ENCODE measurements at regions not wholly inside any gene's neighbourhood (a gene's known extent, or its start where the extent isn't known, plus 50 kb on each side); places are given as distances from the start of the nearest gene placed in this dataset.

GRCh38 chr9:109830545-109830944 is 50.5 kb downstream of the PALM2AKAP2 start:
- no peak for DNase-seq

DNA sequence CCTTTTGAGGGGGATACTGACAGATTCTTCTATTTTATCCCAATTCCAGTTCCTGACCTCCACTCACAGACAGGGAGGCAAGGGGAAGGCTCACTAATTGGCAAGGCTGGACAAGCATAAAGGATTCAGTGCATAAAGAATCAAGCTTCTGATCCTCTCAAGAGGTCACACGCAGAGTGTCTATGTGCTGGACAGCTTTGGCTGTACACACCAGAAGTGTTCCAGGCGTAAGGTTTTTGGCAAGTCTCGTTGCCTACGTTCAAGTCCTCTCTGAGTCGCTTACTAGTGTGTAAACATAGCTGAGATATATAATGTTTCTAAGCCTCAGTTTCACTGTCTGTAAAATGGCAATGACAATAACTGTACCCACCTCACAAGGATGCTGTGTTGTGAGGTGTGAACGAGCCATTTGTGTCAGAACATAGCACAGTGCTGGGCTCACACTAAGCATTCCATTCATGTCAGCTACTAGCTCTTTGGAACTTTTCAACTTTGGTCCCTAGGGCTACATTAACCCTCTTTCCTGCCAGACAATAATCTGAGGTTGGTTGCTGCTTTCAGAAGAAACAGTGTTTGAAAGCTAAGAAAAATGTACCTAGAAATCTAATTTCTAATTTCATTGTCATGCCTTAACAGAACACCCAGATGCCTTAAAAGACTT is 52.1 kb downstream of the PALM2AKAP2 start:
- no peak for DNase-seq

- no peak for DNase-seq
Measured at GRCh38 chr9:109834855-109835254, 54.9 kb downstream of the PALM2AKAP2 start.

DNA sequence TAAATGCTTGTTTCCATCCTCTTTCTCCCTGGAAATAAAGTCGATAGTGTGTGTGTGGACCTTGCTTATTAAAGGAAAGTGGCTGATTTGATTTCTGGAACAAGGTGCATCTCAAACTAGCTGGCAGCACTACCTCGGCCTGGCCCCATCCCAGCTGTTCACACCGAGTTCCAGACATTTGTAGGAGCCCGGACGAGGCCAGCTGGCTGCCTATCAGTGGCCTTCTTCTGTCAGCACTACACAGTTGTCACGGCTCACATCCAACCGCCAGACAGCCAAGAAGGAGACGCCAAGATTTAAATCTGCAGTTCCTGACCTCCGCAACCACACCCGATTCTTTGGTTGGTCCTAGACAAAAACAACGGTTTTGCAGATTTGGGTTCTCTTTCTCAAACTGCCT is 63.6 kb downstream of the PALM2AKAP2 start:
- no peak for DNase-seq

DNA sequence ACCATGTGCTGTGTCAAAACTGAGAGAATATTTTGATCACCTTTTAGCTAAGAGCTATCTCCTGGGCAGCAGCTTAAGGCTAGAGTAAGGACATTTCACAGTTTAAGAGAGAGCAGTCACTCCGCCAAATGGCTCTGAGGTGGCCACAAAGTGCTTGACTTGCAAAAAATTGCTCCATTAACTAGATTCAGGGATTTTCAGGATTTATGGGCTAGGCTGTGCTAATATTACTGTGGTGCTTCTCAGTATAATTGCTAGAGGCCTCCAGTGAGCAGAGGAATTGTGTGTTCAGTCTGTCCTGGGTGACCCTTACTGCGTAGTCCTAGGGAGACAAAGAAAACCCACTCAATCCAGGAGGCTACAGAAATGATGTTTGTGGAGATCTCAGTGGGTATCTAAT is 65.2 kb downstream of the PALM2AKAP2 start:
- no peak for DNase-seq

- no peak for DNase-seq
Measured at GRCh38 chr9:109846776-109847175, 66.8 kb downstream of the PALM2AKAP2 start.

DNA sequence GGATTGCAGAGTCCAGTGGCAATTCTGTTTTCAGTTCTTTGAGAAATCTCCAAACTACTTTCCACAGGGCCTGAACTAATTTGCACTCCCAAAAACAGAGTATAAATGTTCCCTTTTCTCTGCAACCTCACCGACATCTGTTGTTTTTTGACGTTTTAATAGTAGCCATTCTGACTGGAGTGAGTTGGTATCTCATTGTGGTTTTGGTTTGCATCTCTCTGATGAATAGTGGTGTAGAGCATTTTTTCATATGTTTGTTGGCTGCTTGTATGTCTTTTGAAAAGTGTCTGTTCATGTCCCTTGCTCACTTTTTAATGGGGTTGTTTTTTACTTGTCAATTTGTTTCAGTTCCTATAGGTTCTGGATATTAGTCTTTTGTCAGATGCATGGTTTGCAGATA is 72.6 kb downstream of the PALM2AKAP2 start:
- no peak for DNase-seq

GRCh38 chr9:109855540-109855939 is 75.5 kb downstream of the PALM2AKAP2 start:
- no peak for DNase-seq

DNA sequence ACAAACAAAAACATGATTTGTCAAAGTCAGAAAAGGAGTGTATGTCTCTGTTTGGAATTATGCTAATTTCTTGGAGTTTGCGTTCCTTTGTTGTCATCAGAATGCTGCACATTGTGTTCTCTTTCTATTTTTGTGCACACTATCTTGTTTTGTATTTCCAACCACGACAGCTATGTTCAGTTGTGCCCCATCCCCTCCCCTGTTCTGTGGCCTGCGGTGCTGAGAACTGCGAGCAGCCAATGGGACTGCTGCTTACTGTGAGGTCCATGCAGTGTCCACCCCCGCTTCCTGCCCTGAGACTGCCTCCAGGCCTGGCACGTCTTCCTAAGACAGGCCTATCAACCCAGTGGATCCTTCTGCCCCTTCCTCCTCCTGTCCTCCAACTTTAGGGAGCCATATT is 76.8 kb downstream of the PALM2AKAP2 start:
- DNase-seq, result no peak

- DNase-seq, result no peak
Measured at GRCh38 chr9:109857336-109857735, 77.3 kb downstream of the PALM2AKAP2 start.

- no peak for DNase-seq
Measured at GRCh38 chr9:109859447-109859846, 79.4 kb downstream of the PALM2AKAP2 start.

DNA sequence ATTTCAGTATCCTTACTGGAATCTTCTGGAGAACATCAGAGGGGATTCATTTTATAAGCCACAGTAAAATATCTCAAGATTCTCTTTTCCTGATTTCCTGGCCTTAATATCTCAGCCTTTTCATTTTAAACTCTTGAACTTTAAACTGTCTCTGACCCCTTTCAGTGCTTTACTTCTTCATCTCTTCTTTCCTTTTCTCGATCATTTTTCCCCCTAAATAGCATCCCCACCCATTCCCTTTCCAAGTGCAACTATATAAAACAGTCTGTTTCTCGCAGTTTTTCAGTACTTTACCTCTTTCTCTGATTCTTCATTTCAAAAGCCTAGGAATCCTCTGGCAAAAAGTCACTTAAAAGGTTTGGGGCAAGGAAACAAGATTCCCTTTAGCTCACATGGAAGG is 80.5 kb downstream of the PALM2AKAP2 start:
- no peak for DNase-seq

DNA sequence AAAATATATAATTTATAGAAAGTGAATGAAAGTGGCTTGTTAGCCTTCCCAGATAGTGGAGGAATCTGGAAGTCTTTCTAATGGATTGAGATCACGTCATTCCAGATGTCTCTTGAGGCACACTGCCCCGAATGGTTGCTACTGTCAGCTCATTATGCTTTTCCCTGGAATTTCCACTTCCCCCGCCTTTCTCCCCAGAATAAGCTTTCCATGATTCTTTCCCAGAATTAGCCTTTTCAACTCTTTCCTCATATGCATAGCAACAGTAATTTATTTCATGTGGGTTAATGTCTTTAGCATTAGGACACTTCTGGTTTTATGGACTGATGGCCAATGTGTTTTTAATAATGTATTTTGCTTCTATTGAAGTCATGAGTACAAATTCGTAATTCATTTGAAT is 81.5 kb downstream of the PALM2AKAP2 start:
- no peak for DNase-seq

DNA sequence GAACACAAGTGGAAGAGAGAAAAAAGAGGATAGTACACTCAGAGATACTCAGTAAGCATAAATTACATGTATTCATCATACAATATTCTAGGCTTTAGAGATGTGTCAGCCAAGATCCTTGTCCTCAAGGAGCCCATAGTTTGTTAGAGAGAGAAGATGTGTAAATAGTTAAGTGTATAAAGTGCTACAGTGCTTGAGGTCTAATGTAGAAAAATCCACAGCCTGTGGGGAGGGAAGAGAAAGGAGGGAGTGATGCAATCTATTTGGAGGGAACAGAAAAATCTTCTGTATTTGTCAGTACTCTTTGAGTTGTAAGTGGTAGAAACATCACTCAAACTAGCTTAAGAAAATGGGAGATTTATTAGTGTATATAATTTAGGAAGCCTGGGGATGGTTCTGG is 81.9 kb downstream of the PALM2AKAP2 start:
- DNase-seq, result no peak

- no peak for DNase-seq
Measured at GRCh38 chr9:109862452-109862851, 82.5 kb downstream of the PALM2AKAP2 start.

DNA sequence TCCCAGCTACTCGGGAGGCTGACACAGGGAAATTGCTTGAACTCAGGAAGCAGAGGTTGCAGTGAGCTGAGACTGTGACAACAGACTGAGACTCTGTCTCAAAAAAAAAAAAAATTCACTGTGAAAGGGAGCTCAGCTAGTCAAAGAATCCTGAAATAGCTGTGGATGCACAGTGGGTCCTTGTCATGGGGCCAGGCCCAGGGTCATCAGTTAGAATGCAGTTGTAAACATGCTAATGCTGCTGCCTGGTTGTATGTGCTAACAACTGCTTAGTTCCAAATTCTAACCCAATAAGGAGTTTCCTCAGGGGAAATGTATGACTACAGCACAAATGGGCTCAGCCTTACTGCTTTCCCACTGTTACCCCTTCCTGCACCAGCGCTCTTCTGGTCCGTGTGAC is 84.0 kb downstream of the PALM2AKAP2 start:
- no peak for DNase-seq

DNA sequence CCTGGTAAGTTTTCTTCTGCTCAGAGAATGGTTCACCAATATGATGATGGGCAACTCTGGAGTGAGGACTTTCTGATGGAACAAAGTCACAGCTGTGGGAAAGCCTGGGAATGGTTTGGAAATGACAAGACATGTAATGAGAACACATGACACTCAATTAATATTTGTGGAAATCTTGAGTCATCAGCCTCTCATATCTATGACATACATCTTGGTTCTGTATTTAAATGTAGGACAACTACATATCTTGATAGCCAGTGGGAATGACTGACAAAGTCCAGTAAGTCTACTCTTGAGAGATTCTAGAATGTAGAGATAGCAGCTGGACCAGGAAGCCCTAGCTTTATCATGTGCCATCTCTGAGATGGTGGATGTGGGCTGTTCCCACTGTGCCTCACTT is 85.5 kb downstream of the PALM2AKAP2 start:
- no peak for DNase-seq

- DNase-seq, result no peak
Measured at GRCh38 chr9:109868207-109868606, 88.2 kb downstream of the PALM2AKAP2 start.

- DNase-seq, result no peak
Measured at GRCh38 chr9:109868722-109869121, 88.7 kb downstream of the PALM2AKAP2 start.

- no peak for DNase-seq
Measured at GRCh38 chr9:109870365-109870764, 90.4 kb downstream of the PALM2AKAP2 start.

DNA sequence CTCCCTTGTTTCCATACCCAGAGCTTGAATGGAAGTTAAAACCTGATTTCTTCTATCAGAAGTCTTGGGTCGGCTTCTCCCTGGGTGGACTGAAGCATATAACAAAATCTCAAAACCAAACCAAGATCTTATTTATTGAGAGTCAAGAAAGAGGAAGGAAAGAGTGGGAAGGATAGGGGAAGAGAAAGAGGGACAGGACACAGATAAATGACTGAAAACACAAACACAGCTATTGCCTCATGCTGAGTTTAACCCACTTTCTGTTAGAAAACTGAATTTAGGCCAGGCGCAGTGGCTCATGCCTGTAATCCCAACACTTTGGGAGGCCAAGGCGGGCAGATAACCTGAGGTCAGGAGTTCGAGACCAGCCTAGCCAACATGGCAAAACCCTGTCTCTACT is 92.9 kb downstream of the PALM2AKAP2 start:
- no peak for DNase-seq

- DNase-seq, result no peak
Measured at GRCh38 chr9:109875495-109876129, 95.6 kb downstream of the PALM2AKAP2 start.

GRCh38 chr9:109880276-109881169 is 100.5 kb downstream of the PALM2AKAP2 start:
- peak in 1 of 2 experiments; percentile 25 for DNase-seq

DNA sequence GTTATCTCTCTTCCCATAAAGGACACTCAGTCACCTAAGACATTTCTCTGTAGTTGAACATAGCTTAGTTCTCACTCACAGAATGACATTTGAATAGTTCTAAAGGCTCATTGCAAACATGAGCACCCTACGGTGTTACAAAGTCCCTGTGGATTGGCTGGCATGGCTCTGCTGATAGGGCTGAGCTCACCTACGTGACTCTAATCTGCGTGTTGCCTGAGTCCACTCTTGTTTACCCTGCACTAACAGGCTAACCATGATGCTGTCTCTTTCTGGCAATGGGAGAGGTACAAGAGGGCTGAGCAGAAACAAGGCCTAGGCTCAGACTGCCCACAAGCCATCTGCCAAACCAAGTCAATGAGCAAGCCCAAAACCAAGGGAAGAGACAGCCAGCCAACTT is 103.6 kb downstream of the PALM2AKAP2 start:
- no peak for DNase-seq
